Body of pancreas (tissue), 4 donors: ENCODE measurements at regions not wholly inside any gene's neighbourhood (a gene's known extent, or its start where the extent isn't known, plus 50 kb on each side); places are given as distances from the start of the nearest gene placed in this dataset.

ENCODE experiments used
- POLR2A ChIP-seq, 3 donors: fragments of 450-650 bp; IDR thresholded peaks; one replicate each; pipeline ENCODE4 v1.6.1; 2016; ENCODE audit warnings: antibody characterized with exemption in 3 of 3, mild to moderate bottlenecking in 2 of 3
- TF ChIP-seq, protein P1 (sequence below), 7 experiments: fragments of 450-650 bp in 4 of 7; fragments of 200-600 bp in 3 of 7; sonication (generic) in 3 of 7; IDR thresholded peaks; one replicate each; pipeline ENCODE4 v1.5.1; 2016 to 2019; ENCODE audit warnings: antibody characterized with exemption in 7 of 7

DNA sequence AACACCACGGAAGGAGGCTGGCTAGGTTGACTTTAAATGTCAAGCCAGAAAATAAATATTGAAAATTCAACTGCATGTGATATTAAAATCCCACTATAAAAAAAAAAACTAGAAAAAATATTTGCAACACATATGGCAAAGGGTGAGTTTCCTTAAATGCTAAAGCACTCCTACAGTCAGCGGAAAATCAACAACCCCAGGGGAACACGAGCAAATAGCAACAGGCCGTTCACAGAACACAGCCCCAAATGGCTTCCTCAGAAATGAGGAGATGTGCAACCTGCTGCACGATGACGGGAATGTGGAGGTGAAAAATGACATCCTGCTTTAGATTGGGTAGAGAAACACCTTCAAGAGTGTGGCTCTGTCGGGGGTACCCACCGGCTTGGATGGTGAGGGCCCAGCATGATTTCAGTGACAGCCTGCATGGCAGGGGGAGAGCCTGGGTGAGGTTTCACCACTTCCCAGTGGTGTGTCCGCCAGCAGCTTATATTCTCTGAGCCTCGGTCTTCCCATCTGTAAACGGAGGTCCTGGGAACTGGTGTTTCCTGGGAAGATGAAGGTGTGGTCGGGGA lies 157.9 kb upstream of the GLI2 start:
- TF ChIP-seq, protein P1, sequence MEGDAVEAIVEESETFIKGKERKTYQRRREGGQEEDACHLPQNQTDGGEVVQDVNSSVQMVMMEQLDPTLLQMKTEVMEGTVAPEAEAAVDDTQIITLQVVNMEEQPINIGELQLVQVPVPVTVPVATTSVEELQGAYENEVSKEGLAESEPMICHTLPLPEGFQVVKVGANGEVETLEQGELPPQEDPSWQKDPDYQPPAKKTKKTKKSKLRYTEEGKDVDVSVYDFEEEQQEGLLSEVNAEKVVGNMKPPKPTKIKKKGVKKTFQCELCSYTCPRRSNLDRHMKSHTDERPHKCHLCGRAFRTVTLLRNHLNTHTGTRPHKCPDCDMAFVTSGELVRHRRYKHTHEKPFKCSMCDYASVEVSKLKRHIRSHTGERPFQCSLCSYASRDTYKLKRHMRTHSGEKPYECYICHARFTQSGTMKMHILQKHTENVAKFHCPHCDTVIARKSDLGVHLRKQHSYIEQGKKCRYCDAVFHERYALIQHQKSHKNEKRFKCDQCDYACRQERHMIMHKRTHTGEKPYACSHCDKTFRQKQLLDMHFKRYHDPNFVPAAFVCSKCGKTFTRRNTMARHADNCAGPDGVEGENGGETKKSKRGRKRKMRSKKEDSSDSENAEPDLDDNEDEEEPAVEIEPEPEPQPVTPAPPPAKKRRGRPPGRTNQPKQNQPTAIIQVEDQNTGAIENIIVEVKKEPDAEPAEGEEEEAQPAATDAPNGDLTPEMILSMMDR (IDR thresholded peaks at IDR 0.05) = no peak
- TF ChIP-seq POLR2A (IDR thresholded peaks at IDR 0.05) = no peak
